LNCAP (cell line): ENCODE measurements at regions not wholly inside any gene's neighbourhood (a gene's known extent, or its start where the extent isn't known, plus 50 kb on each side); places are given as distances from the start of the nearest gene placed in this dataset.
A peak's percentile ranks its signal among the peaks of the same experiment; 100 is the strongest.

Experiments
- CTCF ChIP-seq: fragments of 450-650 bp; IDR thresholded peaks from 2 replicates; pipeline ENCODE4 v1.5.1; 2017; ENCODE audit warnings: mild to moderate bottlenecking

GRCh38 chr15:37876900-37877299 is 57.5 kb upstream of the TMCO5A start:
- TF ChIP-seq CTCF = no peak

- no peak for TF ChIP-seq CTCF
Measured at GRCh38 chr15:37877851-37878741, 56.3 kb upstream of the TMCO5A start.

- peak; percentile 91 for TF ChIP-seq CTCF
Measured at GRCh38 chr15:37880009-37880834, 54.2 kb upstream of the TMCO5A start.

- TF ChIP-seq CTCF = no peak
Measured at GRCh38 chr15:37880835-37881153, 53.6 kb upstream of the TMCO5A start.

GRCh38 chr15:37881237-37882013 is 53.0 kb upstream of the TMCO5A start:
- no peak for TF ChIP-seq CTCF

- TF ChIP-seq CTCF = no peak
Measured at GRCh38 chr15:37882640-37883039, 51.8 kb upstream of the TMCO5A start.
